K562 (cell line): ENCODE measurements at regions not wholly inside any gene's neighbourhood (a gene's known extent, or its start where the extent isn't known, plus 50 kb on each side); places are given as distances from the start of the nearest gene placed in this dataset.

Source experiments
- ATAC-seq: fragments of 200-7000 bp; cut with Tn5 transposase; 3 replicates; pipeline ENCODE4 v1.9.1; 2020; ENCODE audit warnings: moderate library complexity
- BruUV-seq: library from RNA; stranded (reverse); fragments of 400-500 nt; replicated peaks from 2 replicates; lab custom pipeline; 2021; lab: Mats Ljungman, UMichigan
- CTCF ChIA-PET: fragments of 300-600 bp; formaldehyde crosslinking; extraction: SDS; loops from one replicate; lab custom pipeline; 2021; ENCODE audit warnings: low intra/inter-chr PET ratio; lab: Yijun Ruan, JAX
- POLR2A ChIA-PET: fragments of 300-600, 350-650 bp; sonication (Branson Sonifier 250); formaldehyde crosslinking; extraction: SDS; loops from one replicate; lab custom pipeline; 2021; ENCODE audit warnings: antibody characterized with exemption, inconsistent platforms; lab: Yijun Ruan, JAX
- DNase-seq, 4 experiments: peaks; one replicate each; pipeline versions ENCODE4 v3.0.0 to v3.0.0-alpha.2; 2011 to 2018; ENCODE audit warnings: low spot score in 3 of 4, mixed read lengths in 3 of 4; ENCODE audit errors: extremely low read depth in 1 of 4
- FAIRE-seq: peaks from 2 replicates; lab custom pipeline; 2011; peaks lifted over from hg19 to GRCh38; lab: Jason Lieb, UNC
- H2AFZ ChIP-seq: 2 replicates; pipeline ENCODE4 v1.6.0; 2011; ENCODE audit warnings: low read depth, low read length, control low read depth, inconsistent platforms
- H3K27ac ChIP-seq: fragments of 200-600 bp; 3 replicates; pipeline ENCODE4 v1.8.0; 2011; ENCODE audit warnings: low read depth, mild to moderate bottlenecking, control low read depth, inconsistent platforms, low read length, moderate library complexity, mixed read lengths; ENCODE audit errors: extremely low read depth
- H3K27me3 ChIP-seq, 2 experiments: fragments of 300-600 bp in 1 of 2; 2 replicates in 1 of 2; 3 replicates in 1 of 2; pipeline versions ENCODE4 v1.6.0 to v1.8.0; 2011; ENCODE audit warnings: inconsistent platforms in 2 of 2, low read length in 2 of 2, mild to moderate bottlenecking in 1 of 2, mixed read lengths in 1 of 2, moderate library complexity in 1 of 2; ENCODE audit not compliant: control insufficient read depth in 2 of 2, insufficient read depth in 2 of 2
- H3K36me3 ChIP-seq: fragments of 300-600 bp; 3 replicates; pipeline ENCODE4 v1.8.0; 2011; ENCODE audit warnings: mild to moderate bottlenecking, low read length, inconsistent platforms; ENCODE audit not compliant: control insufficient read depth, insufficient read depth
- H3K4me1 ChIP-seq, 2 experiments: fragments of 200-600 bp in 1 of 2; replicated peaks in 1 of 2; 2 replicates in 1 of 2; 3 replicates in 1 of 2; pipeline versions ENCODE4 v1.5.1 to v1.8.0; 2011; ENCODE audit warnings: inconsistent platforms in 2 of 2, low read length in 2 of 2, mild to moderate bottlenecking in 1 of 2, mixed read lengths in 1 of 2, moderate library complexity in 1 of 2; ENCODE audit not compliant: control insufficient read depth in 2 of 2, insufficient read depth in 2 of 2
- H3K4me2 ChIP-seq: 2 replicates; pipeline ENCODE4 v1.6.1; 2011; ENCODE audit warnings: low read length, control low read depth, inconsistent platforms, mixed read lengths; ENCODE audit not compliant: insufficient read depth
- H3K4me3 ChIP-seq: fragments of 200-600 bp; sonication (generic), shearing (Covaris generic); 2 replicates; pipeline ENCODE4 v1.5.1; 2016; ENCODE audit warnings: control low read depth, inconsistent platforms
- H3K79me2 ChIP-seq: fragments of 200-600 bp; 3 replicates; pipeline ENCODE4 v1.8.0; 2011; ENCODE audit warnings: low read length, inconsistent platforms; ENCODE audit not compliant: control insufficient read depth, insufficient read depth
- H3K9ac ChIP-seq, 2 experiments: 2 replicates each; pipeline versions ENCODE4 v1.6.0 to v1.6.1; 2011; ENCODE audit warnings: low read depth in 2 of 2, low read length in 2 of 2, control low read depth in 1 of 2, inconsistent platforms in 1 of 2, mild to moderate bottlenecking in 1 of 2, mixed read lengths in 1 of 2; ENCODE audit not compliant: insufficient read depth in 1 of 2
- H3K9me1 ChIP-seq: one replicate; pipeline ENCODE4 v1.6.0; 2011; ENCODE audit warnings: inconsistent platforms, mild to moderate bottlenecking, low read length, moderate library complexity; ENCODE audit not compliant: control insufficient read depth, insufficient read depth
- H3K9me3 ChIP-seq: replicated peaks from 2 replicates; pipeline ENCODE4 v1.5.1; 2011; ENCODE audit warnings: low read depth, low read length, inconsistent platforms; ENCODE audit not compliant: control insufficient read depth, insufficient read depth
- H4K20me1 ChIP-seq: replicated peaks from 2 replicates; pipeline ENCODE4 v1.6.1; 2011; ENCODE audit warnings: low read length, inconsistent platforms, mixed read lengths; ENCODE audit not compliant: control insufficient read depth, insufficient read depth
- CBX1 ChIP-seq: sonication (generic); IDR thresholded peaks from 2 replicates; pipeline ENCODE4 v1.6.1; 2016; ENCODE audit warnings: antibody characterized with exemption, low read depth, mild to moderate bottlenecking
- CEBPZ ChIP-seq: fragments of 150-350 bp; IDR thresholded peaks from 2 replicates; pipeline ENCODE4 v1.6.1; 2014; ENCODE audit warnings: low read depth, mild to moderate bottlenecking, low read length, borderline replicate concordance
- PHB2 ChIP-seq: fragments of 450-650 bp; IDR thresholded peaks from 2 replicates; pipeline ENCODE4 v1.6.1; 2017; ENCODE audit warnings: low read depth
- RAD21 ChIP-seq, 2 experiments: fragments of 250-450 bp in 1 of 2; fragments of 450-650 bp in 1 of 2; sonication (Bioruptor Pico) in 1 of 2; formaldehyde crosslinking in 1 of 2; IDR thresholded peaks in 1 of 2; conservative IDR thresholded peaks in 1 of 2; 2 replicates each; pipeline versions ENCODE4 v1.4.0 to v1.8.0; 2020 to 2022; ENCODE audit warnings: mild to moderate bottlenecking in 2 of 2, moderate library complexity in 1 of 2
- SMAD1 ChIP-seq: fragments of 150-350 bp; IDR thresholded peaks from 2 replicates; pipeline ENCODE4 v1.6.1; 2014; ENCODE audit warnings: low read length, low read depth; ENCODE audit not compliant: partially characterized antibody
- ZBTB7A ChIP-seq: IDR thresholded peaks from 2 replicates; pipeline ENCODE4 v1.6.1; 2011; ENCODE audit warnings: low read depth, mild to moderate bottlenecking, low read length, moderate library complexity, borderline replicate concordance; ENCODE audit not compliant: control insufficient read depth
- WGBS: fragments of 100-300 bp; shearing (Covaris generic); methylation state at CpG from one replicate; pipeline ENCODE4 v1.1.6; 2016; ENCODE audit warnings: low coverage, mixed read lengths; ENCODE audit not compliant: insufficient coverage; ENCODE audit errors: missing lambda C conversion rate; 5-methylcytosine and 5-hydroxymethylcytosine counted together
- in situ Hi-C: fragments of 300-500 bp; cut with MboI; formaldehyde crosslinking; loops from 4 replicates; pipeline ENCODE4 v1.15.0; 2018; ENCODE audit warnings: inconsistent platforms, mixed read lengths
- intact Hi-C: fragments of 100-400 bp; cut with micrococcal nuclease; formaldehyde crosslinking; loops from 2 replicates; pipeline ENCODE4 v1.14.2; 2022
- TF ChIP-seq, protein P1 (sequence below): fragments of 250-450 bp; sonication (Bioruptor Pico); IDR thresholded peaks from 2 replicates; pipeline ENCODE4 v1.6.1; 2021; ENCODE audit warnings: mild to moderate bottlenecking

- H3K4me1 ChIP-seq = no peaks in the 10 kb centered on the region
- no peak overlapping the region for H3K4me3 ChIP-seq
- H3K36me3 ChIP-seq = no peaks in the 10 kb centered on the region
- no peaks in the 10 kb centered on the region for H3K27me3 ChIP-seq
- H3K9me3 ChIP-seq = no peaks in the 10 kb centered on the region
- no peaks in the 10 kb centered on the region for H3K79me2 ChIP-seq
- no peak overlapping the region for H3K4me2 ChIP-seq
- no peak overlapping the region for H3K27ac ChIP-seq
- TF ChIP-seq PHB2 (no peak), RAD21 (CRISPR knock-in tag; conservative IDR thresholded peaks at IDR 0.05 in 1 of 2, IDR thresholded peaks at IDR 0.05 in 1 of 2) (no peak), CEBPZ (no peak), ZBTB7A (no peak), CBX1 (no peak), SMAD1 (no peak)
- TF ChIP-seq, protein P1, sequence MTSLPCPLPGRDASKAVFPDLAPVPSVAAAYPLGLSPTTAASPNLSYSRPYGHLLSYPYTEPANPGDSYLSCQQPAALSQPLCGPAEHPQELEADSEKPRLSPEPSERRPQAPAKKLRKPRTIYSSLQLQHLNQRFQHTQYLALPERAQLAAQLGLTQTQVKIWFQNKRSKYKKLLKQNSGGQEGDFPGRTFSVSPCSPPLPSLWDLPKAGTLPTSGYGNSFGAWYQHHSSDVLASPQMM (CRISPR knock-in tag) = no peak
- H3K9me1 ChIP-seq = no peaks in the 10 kb centered on the region
- WGBS = 0% methylated on average over 1 of the region's 1 CpG
- no peak overlapping the region for H2AFZ ChIP-seq
- DNase-seq = no peak
- H3K9ac ChIP-seq = no peak overlapping the region
- POLR2A ChIA-PET = no interaction called here
- ATAC-seq = no peak
- no peaks in the 10 kb centered on the region for H4K20me1 ChIP-seq
- intact Hi-C loops = no loop called here
- BruUV-seq = no TSS peak
- FAIRE-seq = no peak
- CTCF ChIA-PET = no interaction called here
- in situ Hi-C loops = no loop called here
Measured at GRCh38 chr3:99119385-99119784, 217.9 kb upstream of the DCBLD2 start.
